ENCODE measurements at regions not wholly inside any gene's neighbourhood (a gene's known extent, or its start where the extent isn't known, plus 50 kb on each side); places are given as distances from the start of the nearest gene placed in this dataset.

DNA sequence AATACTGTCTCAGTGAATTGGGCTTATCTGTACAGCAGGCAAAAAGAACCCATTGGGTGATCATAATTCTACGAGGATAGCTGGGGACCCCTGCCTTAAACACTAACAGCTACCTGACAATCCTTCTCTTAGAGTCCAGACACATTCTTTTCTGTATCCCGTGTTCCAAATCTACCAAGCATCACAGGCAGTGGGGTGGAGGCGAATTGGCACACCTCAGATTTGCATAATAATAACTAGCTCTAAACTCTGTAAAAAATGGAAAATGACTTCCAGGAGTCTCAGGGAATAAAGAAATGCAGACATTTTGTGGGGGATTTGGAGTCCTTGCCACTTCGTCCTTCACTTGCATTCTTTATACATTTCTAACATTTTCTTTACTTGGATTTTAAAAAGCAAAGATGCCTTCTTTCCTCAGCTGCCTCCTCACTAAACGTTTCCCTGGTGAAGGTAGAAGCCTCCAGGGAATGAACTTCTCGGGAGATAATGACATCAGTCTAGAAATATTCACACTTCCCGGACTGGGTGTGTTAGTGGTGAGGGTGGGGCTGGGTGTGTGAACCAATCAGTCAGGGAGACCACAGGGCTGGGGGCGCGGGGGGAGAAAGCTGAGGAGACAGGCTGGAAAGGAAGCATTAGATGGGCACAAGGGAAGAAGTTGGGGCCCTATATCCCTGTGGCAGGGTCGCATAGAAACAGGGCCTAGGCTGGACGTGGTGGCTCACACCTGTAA is 59.1 kb upstream of the BOD1L2 start:
- TF ChIP-seq CTCF (IDR thresholded peaks at IDR 0.05; ENCODE audit: insufficient read depth, low read depth, low read length, missing control alignments), result no peak
- no peak overlapping the region for H3K4me3 ChIP-seq (ENCODE audit: low read depth, low read length)
- no peak for DNase-seq (ENCODE audit: low read depth)

GRCh38 chr18:57088883-57089282 is 58.0 kb upstream of the BOD1L2 start:
- no peak overlapping the region for H3K4me3 ChIP-seq (ENCODE audit: low read depth, low read length)
- DNase-seq (ENCODE audit: low read depth), result peak; percentile 39
- TF ChIP-seq CTCF (IDR thresholded peaks at IDR 0.05; ENCODE audit: insufficient read depth, low read depth, low read length, missing control alignments), result no peak

- DNase-seq (ENCODE audit: low read depth), result no peak
- no peak overlapping the region for H3K4me3 ChIP-seq (ENCODE audit: low read depth, low read length)
- TF ChIP-seq CTCF (IDR thresholded peaks at IDR 0.05; ENCODE audit: insufficient read depth, low read depth, low read length, missing control alignments), result no peak
Observed at GRCh38 chr18:57089702-57090101, 57.2 kb upstream of the BOD1L2 start.

GRCh38 chr18:57091231-57091630 is 55.7 kb upstream of the BOD1L2 start:
- no peak overlapping the region for H3K4me3 ChIP-seq (ENCODE audit: low read depth, low read length)
- TF ChIP-seq CTCF (IDR thresholded peaks at IDR 0.05; ENCODE audit: insufficient read depth, low read depth, low read length, missing control alignments), result no peak
- DNase-seq (ENCODE audit: low read depth), result no peak

DNA sequence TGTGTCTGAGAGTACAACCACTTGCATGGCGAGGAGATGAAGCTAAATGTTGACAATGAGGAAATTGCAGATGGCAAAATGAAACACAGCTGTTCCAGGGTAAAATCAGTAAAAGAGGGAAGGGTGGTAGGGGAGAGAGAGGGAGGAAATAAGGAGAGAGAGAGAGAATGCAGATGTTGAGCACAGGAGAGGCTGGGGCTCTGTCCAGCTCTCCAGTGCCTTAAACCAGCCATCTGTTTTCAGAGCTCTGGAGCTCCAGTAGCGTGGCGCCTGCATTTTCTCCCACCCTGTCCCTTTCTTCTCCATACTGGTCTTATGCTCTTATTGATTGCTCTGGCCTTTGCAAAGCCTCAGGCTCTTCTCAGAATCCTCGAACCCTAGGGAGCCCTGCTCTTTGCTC is 52.7 kb upstream of the BOD1L2 start:
- no peak for TF ChIP-seq CTCF (IDR thresholded peaks at IDR 0.05; ENCODE audit: insufficient read depth, low read depth, low read length, missing control alignments)
- H3K4me3 ChIP-seq (ENCODE audit: low read depth, low read length), result no peak overlapping the region
- DNase-seq (ENCODE audit: low read depth), result no peak

GRCh38 chr18:57095884-57096283 is 51.0 kb upstream of the BOD1L2 start:
- no peak for TF ChIP-seq CTCF (IDR thresholded peaks at IDR 0.05; ENCODE audit: insufficient read depth, low read depth, low read length, missing control alignments)
- no peak overlapping the region for H3K4me3 ChIP-seq (ENCODE audit: low read depth, low read length)
- no peak for DNase-seq (ENCODE audit: low read depth)

Data from GM12865 (cell line).